ENCODE measurements at regions not wholly inside any gene's neighbourhood (a gene's known extent, or its start where the extent isn't known, plus 50 kb on each side); places are given as distances from the start of the nearest gene placed in this dataset.
"Not testable (repeated sequence)": the region's sequence is repeated elsewhere in the genome, so short reads cannot be mapped to it uniquely, and the experiment has no call there.

- Histone ChIP-seq H3K36me3 (ENCODE audit: control insufficient read depth in 1 of 2, insufficient read depth in 2 of 2, low read length in 1 of 2) (no peaks in the 10 kb centered on the region), H3K4me1 (ENCODE audit: control insufficient read depth in 1 of 2, insufficient read depth in 2 of 2, low read length in 2 of 2) (no peaks in the 10 kb centered on the region), H3K9me3 (ENCODE audit: control insufficient read depth, low read length) (no peaks in the 10 kb centered on the region), H3K27ac (ENCODE audit: low read depth in 1 of 2, low read length in 2 of 2) (no peak overlapping the region), H3K4me3 (ENCODE audit: low read length in 2 of 2) (no peak overlapping the region), H3K27me3 (ENCODE audit: control insufficient read depth in 1 of 2, insufficient read depth in 2 of 2, low read length in 1 of 2) (no peaks in the 10 kb centered on the region)
- WGBS, 2 donors, result 42 to 46% methylated on average over 2 of the region's 2 CpGs
- DNase-seq (no peak), ATAC-seq (ENCODE audit: low FRiP score) (no peak)
- intact Hi-C loops (cut with DNase I), result no loop called here
Observed at GRCh38 chr2:35204881-35205280, 1150.7 kb upstream of the CRIM1 start.

DNA sequence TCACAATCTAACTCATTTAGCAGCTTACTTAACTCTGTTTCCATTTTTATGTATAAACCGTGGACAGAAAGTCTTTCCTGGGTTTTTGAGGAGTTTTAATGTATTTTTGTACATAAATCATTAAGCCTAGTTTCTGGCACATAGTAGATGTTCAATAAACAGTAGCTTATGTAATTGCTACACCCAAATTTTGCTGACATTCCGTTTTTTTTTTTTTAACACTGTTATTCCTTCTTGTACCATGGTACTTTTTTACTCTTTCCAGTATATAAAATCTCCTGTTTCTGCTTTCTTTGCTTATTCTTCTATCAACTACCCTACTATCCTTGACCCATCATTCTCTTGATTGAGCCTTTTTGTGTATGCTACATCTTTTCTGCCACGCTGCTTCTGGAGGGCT lies 1151.3 kb upstream of the CRIM1 start:
- ATAC-seq (ENCODE audit: low FRiP score), result no peak
- WGBS, 2 donors, result 57 to 58% methylated on average over 3 of the region's 3 CpGs

GRCh38 chr2:35199298-35199697 lies 1156.3 kb upstream of the CRIM1 start:
- Histone ChIP-seq H3K36me3 (ENCODE audit: control insufficient read depth in 1 of 2, insufficient read depth in 2 of 2, low read length in 1 of 2) (no peaks in the 10 kb centered on the region), H3K27ac (ENCODE audit: low read depth in 1 of 2, low read length in 2 of 2) (no peak overlapping the region), H3K4me3 (ENCODE audit: low read length in 2 of 2) (no peak overlapping the region), H3K4me1 (ENCODE audit: control insufficient read depth in 1 of 2, insufficient read depth in 2 of 2, low read length in 2 of 2) (no peaks in the 10 kb centered on the region), H3K9me3 (ENCODE audit: control insufficient read depth, low read length) (no peaks in the 10 kb centered on the region), H3K27me3 (ENCODE audit: control insufficient read depth in 1 of 2, insufficient read depth in 2 of 2, low read length in 1 of 2) (no peaks in the 10 kb centered on the region)
- DNase-seq (no peak), ATAC-seq (ENCODE audit: low FRiP score) (no peak)
- 66 to 70% methylated on average over 4 of the region's 4 CpGs for WGBS, 2 donors
- intact Hi-C loops (cut with DNase I), result no loop called here

More for the DNA sequence above, 1151.3 kb upstream of the CRIM1 start:
- Histone ChIP-seq H3K4me1 (ENCODE audit: control insufficient read depth in 1 of 2, insufficient read depth in 2 of 2, low read length in 2 of 2) (no peaks in the 10 kb centered on the region), H3K36me3 (ENCODE audit: control insufficient read depth in 1 of 2, insufficient read depth in 2 of 2, low read length in 1 of 2) (no peaks in the 10 kb centered on the region), H3K4me3 (ENCODE audit: low read length in 2 of 2) (no peak overlapping the region), H3K27ac (ENCODE audit: low read depth in 1 of 2, low read length in 2 of 2) (no peak overlapping the region), H3K9me3 (ENCODE audit: control insufficient read depth, low read length) (no peaks in the 10 kb centered on the region), H3K27me3 (ENCODE audit: control insufficient read depth in 1 of 2, insufficient read depth in 2 of 2, low read length in 1 of 2) (no peaks in the 10 kb centered on the region)
- DNase-seq, result no peak
- intact Hi-C loops (cut with DNase I), result no loop called here

- Histone ChIP-seq H3K4me1 (ENCODE audit: control insufficient read depth in 1 of 2, insufficient read depth in 2 of 2, low read length in 2 of 2) (no peaks in the 10 kb centered on the region), H3K27me3 (ENCODE audit: control insufficient read depth in 1 of 2, insufficient read depth in 2 of 2, low read length in 1 of 2) (no peaks in the 10 kb centered on the region), H3K27ac (ENCODE audit: low read depth in 1 of 2, low read length in 2 of 2) (no peak overlapping the region), H3K9me3 (ENCODE audit: control insufficient read depth, low read length) (no peaks in the 10 kb centered on the region), H3K4me3 (ENCODE audit: low read length in 2 of 2) (no peak overlapping the region), H3K36me3 (ENCODE audit: control insufficient read depth in 1 of 2, insufficient read depth in 2 of 2, low read length in 1 of 2) (no peaks in the 10 kb centered on the region)
- 33 to 39% methylated on average over 4 of the region's 4 CpGs for WGBS, 2 donors
- no peak for ATAC-seq (ENCODE audit: low FRiP score)
- no peak for DNase-seq
- intact Hi-C loops (cut with DNase I), result no loop called here
Observed at GRCh38 chr2:35185861-35186412, 1169.6 kb upstream of the CRIM1 start.

DNA sequence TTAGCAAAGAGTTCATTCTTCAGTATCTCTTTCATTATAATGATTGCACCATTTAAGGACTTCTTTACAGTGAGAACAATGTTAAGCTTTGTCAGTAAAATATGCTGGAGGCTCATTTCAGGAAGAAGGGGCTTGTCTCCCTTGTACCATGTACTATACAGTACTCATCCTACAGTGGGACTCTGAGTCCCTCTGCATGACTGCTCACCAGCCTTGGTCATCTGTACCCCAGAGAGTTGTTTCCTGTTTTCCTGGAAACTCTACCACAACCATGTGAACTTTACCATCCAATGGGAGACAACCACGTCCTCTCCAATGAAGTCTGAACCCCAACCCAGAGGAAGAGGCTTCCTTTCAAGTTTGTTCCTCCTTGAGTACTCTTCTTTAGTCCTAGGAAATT lies 1171.1 kb upstream of the CRIM1 start:
- Histone ChIP-seq H3K9me3 (ENCODE audit: control insufficient read depth, low read length) (no peaks in the 10 kb centered on the region), H3K27ac (ENCODE audit: low read depth in 1 of 2, low read length in 2 of 2) (no peak overlapping the region), H3K4me3 (ENCODE audit: low read length in 2 of 2) (no peak overlapping the region), H3K36me3 (ENCODE audit: control insufficient read depth in 1 of 2, insufficient read depth in 2 of 2, low read length in 1 of 2) (no peaks in the 10 kb centered on the region), H3K27me3 (ENCODE audit: control insufficient read depth in 1 of 2, insufficient read depth in 2 of 2, low read length in 1 of 2) (no peaks in the 10 kb centered on the region), H3K4me1 (ENCODE audit: control insufficient read depth in 1 of 2, insufficient read depth in 2 of 2, low read length in 2 of 2) (no peaks in the 10 kb centered on the region)
- intact Hi-C loops (cut with DNase I), result no loop called here
- no peak for DNase-seq
- ATAC-seq (ENCODE audit: low FRiP score), result no peak
- 61 to 79% methylated on average over 1 of the region's 1 CpG for WGBS, 2 donors

GRCh38 chr2:35176726-35177125 lies 1178.9 kb upstream of the CRIM1 start:
- H3K27me3 ChIP-seq (ENCODE audit: control insufficient read depth in 1 of 2, insufficient read depth in 2 of 2, low read length in 1 of 2); H3K9me3 ChIP-seq (ENCODE audit: control insufficient read depth, low read length); H3K27ac ChIP-seq (ENCODE audit: low read depth in 1 of 2, low read length in 2 of 2); ATAC-seq (ENCODE audit: low FRiP score); H3K36me3 ChIP-seq (ENCODE audit: control insufficient read depth in 1 of 2, insufficient read depth in 2 of 2, low read length in 1 of 2); H3K4me1 ChIP-seq (ENCODE audit: control insufficient read depth in 1 of 2, insufficient read depth in 2 of 2, low read length in 2 of 2); intact Hi-C loops (cut with DNase I); DNase-seq; H3K4me3 ChIP-seq (ENCODE audit: low read length in 2 of 2): not testable (repeated sequence)
- 22 to 26% methylated on average over 5 of the region's 5 CpGs for WGBS, 2 donors

- WGBS, 2 donors, result 79 to 82% methylated on average over 7 of the region's 7 CpGs
- no peaks in the 10 kb centered on the region for H3K4me1 ChIP-seq (ENCODE audit: control insufficient read depth in 1 of 2, insufficient read depth in 2 of 2, low read length in 2 of 2)
Observed at GRCh38 chr2:35174845-35175244, 1180.7 kb upstream of the CRIM1 start.

GRCh38 chr2:35172687-35173086 lies 1182.9 kb upstream of the CRIM1 start:
- ATAC-seq (ENCODE audit: low FRiP score) (no peak), DNase-seq (no peak)
- 28 to 33% methylated on average over 2 of the region's 2 CpGs for WGBS, 2 donors
- H3K27me3 ChIP-seq (ENCODE audit: control insufficient read depth in 1 of 2, insufficient read depth in 2 of 2, low read length in 1 of 2), result no peaks in the 10 kb centered on the region
- no peaks in the 10 kb centered on the region for H3K36me3 ChIP-seq (ENCODE audit: control insufficient read depth in 1 of 2, insufficient read depth in 2 of 2, low read length in 1 of 2)
- H3K27ac ChIP-seq (ENCODE audit: low read depth in 1 of 2, low read length in 2 of 2), result no peak overlapping the region
- no peaks in the 10 kb centered on the region for H3K4me1 ChIP-seq (ENCODE audit: control insufficient read depth in 1 of 2, insufficient read depth in 2 of 2, low read length in 2 of 2)
- H3K4me3 ChIP-seq (ENCODE audit: low read length in 2 of 2), result no peak overlapping the region
- H3K9me3 ChIP-seq (ENCODE audit: control insufficient read depth, low read length), result no peaks in the 10 kb centered on the region
- intact Hi-C loops (cut with DNase I), result no loop called here

More at GRCh38 chr2:35174845-35175244, 1180.7 kb upstream of the CRIM1 start:
- DNase-seq, result no peak
- ATAC-seq (ENCODE audit: low FRiP score), result no peak
- intact Hi-C loops (cut with DNase I), result no loop called here
- no peaks in the 10 kb centered on the region for H3K27me3 ChIP-seq (ENCODE audit: control insufficient read depth in 1 of 2, insufficient read depth in 2 of 2, low read length in 1 of 2)
- no peak overlapping the region for H3K4me3 ChIP-seq (ENCODE audit: low read length in 2 of 2)
- H3K27ac ChIP-seq (ENCODE audit: low read depth in 1 of 2, low read length in 2 of 2), result no peak overlapping the region
- H3K36me3 ChIP-seq (ENCODE audit: control insufficient read depth in 1 of 2, insufficient read depth in 2 of 2, low read length in 1 of 2), result no peaks in the 10 kb centered on the region
- H3K9me3 ChIP-seq (ENCODE audit: control insufficient read depth, low read length), result no peaks in the 10 kb centered on the region

- Histone ChIP-seq H3K27ac (ENCODE audit: low read depth in 1 of 2, low read length in 2 of 2) (no peak overlapping the region), H3K36me3 (ENCODE audit: control insufficient read depth in 1 of 2, insufficient read depth in 2 of 2, low read length in 1 of 2) (no peaks in the 10 kb centered on the region), H3K4me1 (ENCODE audit: control insufficient read depth in 1 of 2, insufficient read depth in 2 of 2, low read length in 2 of 2) (no peaks in the 10 kb centered on the region), H3K9me3 (ENCODE audit: control insufficient read depth, low read length) (no peaks in the 10 kb centered on the region), H3K4me3 (ENCODE audit: low read length in 2 of 2) (no peak overlapping the region), H3K27me3 (ENCODE audit: control insufficient read depth in 1 of 2, insufficient read depth in 2 of 2, low read length in 1 of 2) (no peaks in the 10 kb centered on the region)
- intact Hi-C loops (cut with DNase I), result loop anchor here in 1 of 2 donors (5.0 kb wide), 1 partner anchor 244 kb away; no protein-coding TSS in a partner anchor
- ATAC-seq (ENCODE audit: low FRiP score) (no peak), DNase-seq (no peak)
Observed at GRCh38 chr2:35168351-35168750, 1187.2 kb upstream of the CRIM1 start.

Measured in aorta (tissue), 5 donors.